VCaP (cell line): ENCODE measurements at regions not wholly inside any gene's neighbourhood (a gene's known extent, or its start where the extent isn't known, plus 50 kb on each side); places are given as distances from the start of the nearest gene placed in this dataset.

ENCODE experiments used
- H3K27ac ChIP-seq: fragments of 450-650 bp; 2 replicates; pipeline ENCODE4 v1.5.1; 2017
- TF ChIP-seq, protein P1 (sequence below): fragments of 450-650 bp; conservative IDR thresholded peaks from 2 replicates; pipeline ENCODE4 v1.5.1; 2017; ENCODE audit warnings: mild to moderate bottlenecking, moderate library complexity

DNA sequence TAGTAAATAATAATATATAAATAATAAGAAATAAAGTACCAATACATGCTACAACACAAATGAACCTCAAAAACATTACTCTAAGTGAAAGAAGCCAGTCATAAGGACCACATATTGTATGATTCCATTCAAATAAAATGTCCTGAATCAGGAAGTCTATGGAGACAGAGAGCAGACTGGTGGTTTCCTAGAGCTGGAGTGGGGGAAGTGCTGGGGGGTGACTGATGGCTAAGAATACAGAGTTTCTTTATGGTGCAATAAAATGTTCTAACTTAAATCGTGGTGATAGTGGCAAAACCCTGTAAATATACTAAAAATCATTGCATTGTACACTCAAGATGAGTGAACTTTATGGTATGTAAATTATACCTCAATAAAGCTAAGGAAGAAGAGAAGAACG is 376.5 kb downstream of the BUD13 start:
- TF ChIP-seq, protein P1, sequence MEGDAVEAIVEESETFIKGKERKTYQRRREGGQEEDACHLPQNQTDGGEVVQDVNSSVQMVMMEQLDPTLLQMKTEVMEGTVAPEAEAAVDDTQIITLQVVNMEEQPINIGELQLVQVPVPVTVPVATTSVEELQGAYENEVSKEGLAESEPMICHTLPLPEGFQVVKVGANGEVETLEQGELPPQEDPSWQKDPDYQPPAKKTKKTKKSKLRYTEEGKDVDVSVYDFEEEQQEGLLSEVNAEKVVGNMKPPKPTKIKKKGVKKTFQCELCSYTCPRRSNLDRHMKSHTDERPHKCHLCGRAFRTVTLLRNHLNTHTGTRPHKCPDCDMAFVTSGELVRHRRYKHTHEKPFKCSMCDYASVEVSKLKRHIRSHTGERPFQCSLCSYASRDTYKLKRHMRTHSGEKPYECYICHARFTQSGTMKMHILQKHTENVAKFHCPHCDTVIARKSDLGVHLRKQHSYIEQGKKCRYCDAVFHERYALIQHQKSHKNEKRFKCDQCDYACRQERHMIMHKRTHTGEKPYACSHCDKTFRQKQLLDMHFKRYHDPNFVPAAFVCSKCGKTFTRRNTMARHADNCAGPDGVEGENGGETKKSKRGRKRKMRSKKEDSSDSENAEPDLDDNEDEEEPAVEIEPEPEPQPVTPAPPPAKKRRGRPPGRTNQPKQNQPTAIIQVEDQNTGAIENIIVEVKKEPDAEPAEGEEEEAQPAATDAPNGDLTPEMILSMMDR: no peak
- no peak overlapping the region for H3K27ac ChIP-seq

DNA sequence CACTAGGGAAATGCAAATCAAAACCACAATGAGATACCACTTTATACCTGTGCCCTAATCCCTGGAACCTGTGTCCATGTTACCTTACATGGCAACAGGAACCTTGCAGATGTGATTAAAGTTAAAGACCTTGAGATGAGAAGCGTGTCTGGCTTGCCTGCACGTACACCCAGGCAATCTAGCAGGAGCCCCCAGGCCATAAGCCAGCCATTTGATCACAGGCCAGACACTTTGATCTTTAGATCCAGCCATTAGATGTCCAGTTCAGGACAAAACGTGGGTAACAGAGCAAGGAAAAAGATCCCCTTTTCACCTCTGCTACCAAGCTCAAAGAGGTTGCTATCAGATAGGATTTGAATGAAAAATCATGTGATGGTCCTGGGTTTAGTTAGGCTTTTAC is 378.8 kb downstream of the BUD13 start:
- no peak overlapping the region for H3K27ac ChIP-seq
- TF ChIP-seq, protein P1: no peak

DNA sequence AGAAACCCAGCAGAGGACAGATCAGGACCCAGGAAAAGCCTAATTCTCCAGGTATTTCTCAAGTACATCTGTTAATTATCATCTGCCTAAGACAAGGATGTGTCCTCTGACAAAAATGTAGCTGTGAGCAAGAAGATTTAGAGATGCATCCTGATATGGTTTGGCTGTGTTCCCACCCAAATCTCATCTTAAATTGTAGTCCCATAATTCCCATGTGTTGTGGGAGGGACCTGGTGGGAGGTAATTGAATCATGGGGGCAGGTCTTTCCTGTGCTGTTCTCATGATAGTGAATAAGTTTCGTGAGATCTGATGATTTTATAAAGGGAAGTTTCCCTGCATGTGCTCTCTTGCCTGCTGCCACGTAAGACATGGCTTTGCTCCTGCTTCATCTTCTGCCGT is 381.8 kb downstream of the BUD13 start:
- TF ChIP-seq, protein P1: no peak
- no peak overlapping the region for H3K27ac ChIP-seq

DNA sequence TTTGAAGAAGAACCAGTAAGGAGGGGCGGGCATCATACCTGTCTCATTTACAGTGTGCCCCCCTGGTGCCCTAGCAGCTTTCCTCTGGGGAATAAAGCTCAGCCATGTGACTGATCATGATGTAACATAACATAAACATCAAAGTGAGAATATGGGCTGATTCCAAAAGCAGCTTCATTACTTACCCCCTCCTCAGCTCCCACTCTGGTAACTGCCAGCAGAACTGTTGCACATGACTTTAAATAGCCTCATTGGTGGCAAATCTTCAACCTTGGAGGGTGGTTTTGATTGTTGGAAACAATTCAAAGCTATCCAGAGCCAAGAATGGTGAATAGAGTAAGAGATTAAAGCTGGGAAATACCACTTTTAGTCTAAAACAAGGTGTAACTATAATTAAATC is 384.6 kb downstream of the BUD13 start:
- TF ChIP-seq, protein P1: no peak
- H3K27ac ChIP-seq: no peak overlapping the region

DNA sequence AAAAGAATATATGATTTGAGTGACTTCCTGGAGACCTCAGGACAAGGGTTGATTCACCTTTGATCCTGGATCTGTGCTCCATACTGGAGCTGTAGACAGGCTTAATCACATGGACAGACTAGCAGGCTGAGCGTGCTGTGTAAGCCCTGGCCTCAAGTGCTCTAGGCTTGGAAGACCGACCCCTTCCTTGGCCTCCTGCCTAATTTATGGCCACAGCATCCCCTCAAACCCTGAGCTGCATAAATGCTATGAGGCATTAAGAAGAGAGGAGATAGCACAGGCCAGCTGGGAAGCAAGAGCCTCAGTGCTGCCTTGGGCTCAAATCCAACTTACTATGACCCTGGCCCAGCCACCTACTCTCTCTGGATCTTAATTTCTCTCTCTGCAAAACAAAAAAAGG is 385.1 kb downstream of the BUD13 start:
- no peak overlapping the region for H3K27ac ChIP-seq
- TF ChIP-seq, protein P1: no peak

DNA sequence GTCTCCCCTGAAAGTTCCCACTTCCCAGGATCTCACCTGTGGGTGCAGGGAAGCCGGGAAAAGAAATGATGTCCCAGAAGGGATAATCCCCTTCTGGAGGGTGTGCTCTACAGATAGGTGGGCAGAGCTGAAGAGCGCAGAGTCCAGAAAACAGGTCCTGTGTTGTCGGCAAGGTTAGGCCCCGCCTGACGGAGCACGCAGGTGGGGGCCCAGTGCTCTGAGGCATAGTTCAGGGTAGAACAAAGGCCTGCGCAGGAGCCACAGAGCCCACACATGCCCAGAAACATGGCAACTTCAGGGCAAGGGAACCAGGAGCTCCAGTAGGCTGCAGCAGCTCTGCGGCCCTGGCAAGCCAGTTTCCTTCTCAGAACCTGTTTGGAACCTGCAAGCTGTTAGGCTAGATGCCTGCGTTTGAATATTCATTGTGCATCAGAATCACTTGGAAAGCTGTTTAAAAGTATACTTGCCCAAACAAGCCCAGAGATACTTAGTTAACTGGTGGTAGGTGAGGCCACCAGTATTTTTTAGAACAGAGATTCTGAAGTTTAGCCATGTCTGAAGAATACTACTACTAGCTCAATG is 386.6 kb downstream of the BUD13 start:
- TF ChIP-seq, protein P1: no peak
- H3K27ac ChIP-seq: no peak overlapping the region

DNA sequence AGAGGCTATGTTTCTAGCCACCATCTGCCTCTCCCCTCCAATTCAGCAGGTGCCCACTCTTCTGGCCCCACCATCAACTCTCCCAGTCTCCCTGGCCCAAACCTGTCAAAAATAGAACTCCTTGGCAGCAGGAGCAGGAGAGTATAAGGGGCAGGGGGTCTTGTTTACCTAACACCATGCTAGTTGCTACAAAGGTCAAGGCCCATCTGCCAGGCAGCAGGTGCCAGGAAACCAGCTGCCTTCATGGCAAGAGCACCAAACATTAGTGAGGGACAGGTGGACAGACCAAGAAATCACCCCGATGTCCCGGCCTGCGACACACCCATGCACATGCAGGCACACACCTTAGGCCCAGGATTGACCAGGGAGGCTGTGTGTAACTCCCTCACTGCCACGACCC is 387.9 kb downstream of the BUD13 start:
- TF ChIP-seq, protein P1: no peak
- H3K27ac ChIP-seq: no peak overlapping the region

DNA sequence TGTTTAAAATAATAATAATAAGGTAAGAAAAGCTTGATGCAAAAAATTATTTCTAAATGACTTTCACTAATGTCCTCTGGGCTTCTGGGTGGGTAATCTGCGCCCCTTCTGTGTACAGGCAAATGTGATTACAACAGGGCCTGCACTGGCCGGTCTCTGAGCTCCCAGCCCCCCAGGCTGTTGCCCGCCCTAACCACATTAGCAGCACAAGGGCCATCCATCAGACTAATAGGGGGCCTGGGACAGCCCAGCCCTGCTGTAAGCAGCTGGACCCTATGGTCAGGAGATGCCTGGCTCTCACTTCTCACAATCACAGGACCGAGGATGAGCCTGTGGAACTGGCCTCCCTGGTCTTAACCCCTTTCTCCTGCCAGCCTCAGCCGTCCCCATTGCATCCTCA is 388.4 kb downstream of the BUD13 start:
- H3K27ac ChIP-seq: no peak overlapping the region
- TF ChIP-seq, protein P1: no peak
